ENCODE measurements at regions not wholly inside any gene's neighbourhood (a gene's known extent, or its start where the extent isn't known, plus 50 kb on each side); places are given as distances from the start of the nearest gene placed in this dataset.

GRCh38 chr12:40565029-40565633 is 127.1 kb upstream of the CNTN1 start (continued):
- no peak for TF ChIP-seq ZNF462 (CRISPR knock-in tag; IDR thresholded peaks at IDR 0.05)
- no peak for TF ChIP-seq JUNB (IDR thresholded peaks at IDR 0.05; ENCODE audit: unreplicated experiment)
- no peak for TF ChIP-seq CREB1 (CRISPR knock-in tag; IDR thresholded peaks at IDR 0.05; ENCODE audit: low read depth)
- no peak for TF ChIP-seq REST (IDR thresholded peaks at IDR 0.05; ENCODE audit: unreplicated experiment)
- no peak for TF ChIP-seq NANOG (IDR thresholded peaks at IDR 0.05; ENCODE audit: borderline replicate concordance)
- TF ChIP-seq EZH2phosphoT487 (IDR thresholded peaks at IDR 0.05; ENCODE audit: unreplicated experiment): no peak
- TF ChIP-seq ZNF114 (CRISPR knock-in tag; IDR thresholded peaks at IDR 0.05): no peak

Measured in GM23338 (cell line).